LoVo (cell line): ENCODE measurements at regions not wholly inside any gene's neighbourhood (a gene's known extent, or its start where the extent isn't known, plus 50 kb on each side); places are given as distances from the start of the nearest gene placed in this dataset.

Source experiments
- DNase-seq: peaks from one replicate; pipeline ENCODE4 v3.0.0-alpha.2; 2016; ENCODE audit warnings: low spot score

DNA sequence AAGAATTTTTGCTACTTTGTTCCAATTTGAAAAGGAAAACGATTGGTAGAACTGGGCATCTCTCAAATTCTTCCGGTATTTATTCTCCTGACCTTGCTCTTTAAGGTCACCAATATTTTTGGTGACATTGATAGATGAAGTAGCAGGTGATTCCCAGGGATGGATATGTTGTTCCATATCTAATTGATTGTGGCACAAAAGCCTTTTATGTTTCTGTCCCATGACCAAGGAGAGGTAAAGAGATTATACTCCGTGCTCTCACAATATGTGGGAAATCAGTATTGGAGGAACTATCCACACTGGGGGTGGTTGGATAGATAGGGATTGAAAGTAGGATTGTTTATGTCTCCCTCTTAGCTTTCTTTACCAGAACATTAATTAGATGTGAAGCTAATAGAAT, 61.7 kb upstream of the LRIG3 start:
- DNase-seq: no peak

DNA sequence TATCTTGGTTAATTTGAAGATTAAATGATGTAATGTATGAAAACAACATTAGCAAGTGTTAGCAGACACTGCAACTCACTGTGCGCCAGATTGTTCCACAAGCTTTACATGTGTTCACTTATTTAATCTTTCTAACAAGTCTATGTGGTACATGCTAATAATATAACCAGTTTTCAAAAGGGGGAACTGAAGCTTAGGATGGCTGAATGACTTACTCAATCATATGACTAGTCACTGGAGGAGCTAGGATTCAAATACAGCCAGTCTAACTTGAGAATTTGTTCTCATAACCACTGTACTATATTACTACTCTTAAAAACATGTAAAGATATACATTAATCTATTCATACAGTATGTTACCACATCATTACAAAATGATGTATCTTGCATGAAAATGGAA, 60.5 kb upstream of the LRIG3 start:
- no peak for DNase-seq

DNA sequence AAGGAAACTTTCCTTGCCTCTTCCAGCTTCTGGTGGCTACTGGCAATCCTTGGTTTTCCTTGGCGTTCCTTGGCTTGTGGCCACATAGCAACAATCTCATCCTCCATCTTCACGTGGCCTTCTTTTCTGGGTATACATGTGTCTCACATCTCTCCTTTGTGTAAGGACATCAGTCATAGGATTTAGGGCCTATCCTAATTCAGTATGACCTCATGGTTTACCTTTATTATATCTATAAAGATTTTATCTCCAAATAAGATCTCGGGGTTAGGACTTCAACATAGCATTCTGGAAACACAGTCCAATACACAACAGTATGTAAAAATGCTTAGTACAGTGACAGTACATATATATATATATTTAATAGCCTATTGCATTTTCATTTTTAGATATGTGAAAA, 58.4 kb upstream of the LRIG3 start:
- no peak for DNase-seq

DNA sequence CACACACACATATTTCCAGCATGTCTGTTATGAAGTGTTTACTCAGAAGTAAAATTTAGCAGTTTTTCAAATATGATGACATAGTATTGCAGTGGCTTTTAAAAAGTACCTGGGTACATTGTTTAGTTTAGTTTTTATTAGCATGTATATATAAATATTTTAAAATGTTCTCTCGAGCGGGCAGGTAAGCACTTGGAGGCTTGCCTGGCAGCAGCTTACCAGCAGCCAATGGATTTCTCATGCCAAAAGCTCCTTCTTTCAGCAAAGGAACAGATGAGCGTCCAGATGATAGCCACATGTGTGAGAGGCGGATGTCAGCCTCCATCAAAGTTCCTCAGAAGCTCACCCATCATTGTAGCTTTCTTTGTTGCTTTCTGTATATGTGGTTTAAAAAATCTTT, 57.2 kb upstream of the LRIG3 start:
- DNase-seq: no peak

DNA sequence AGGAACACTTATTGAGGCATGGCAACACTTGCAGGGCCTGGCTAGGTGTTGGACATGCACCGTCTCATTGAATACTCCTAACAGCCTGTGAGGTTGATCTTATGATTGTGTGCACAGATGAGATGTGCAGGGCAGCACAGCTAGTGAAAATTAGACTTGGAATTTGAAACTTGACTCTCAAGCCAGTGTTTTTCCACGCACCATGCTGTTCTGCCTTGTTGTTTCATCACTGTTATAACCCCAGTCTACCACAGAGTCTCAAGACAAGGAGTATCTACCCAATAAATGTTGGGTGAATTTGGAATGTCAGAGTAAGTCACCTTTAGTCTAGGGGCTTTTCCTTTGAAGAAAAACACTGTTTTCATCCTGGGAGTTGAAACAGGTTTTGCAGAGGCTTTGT, 55.8 kb upstream of the LRIG3 start:
- no peak for DNase-seq
